Peyer's patch (tissue), 4 donors: ENCODE measurements at regions not wholly inside any gene's neighbourhood (a gene's known extent, or its start where the extent isn't known, plus 50 kb on each side); places are given as distances from the start of the nearest gene placed in this dataset.

Experiments
- CTCF ChIP-seq, 6 experiments: fragments of 450-650 bp in 4 of 6; fragments of 200-600 bp in 2 of 6; sonication (generic) in 1 of 6; IDR thresholded peaks; one replicate each; pipeline ENCODE4 v1.5.1; 2017 to 2019; ENCODE audit warnings: antibody characterized with exemption in 6 of 6, mild to moderate bottlenecking in 3 of 6, moderate library complexity in 1 of 6
- POLR2A ChIP-seq, 2 donors: fragments of 450-650 bp; IDR thresholded peaks; one replicate each; pipeline ENCODE4 v1.5.1; 2017; ENCODE audit warnings: antibody characterized with exemption in 2 of 2, mild to moderate bottlenecking in 2 of 2, moderate library complexity in 2 of 2

- TF ChIP-seq CTCF (IDR thresholded peaks at IDR 0.05) (no peak), POLR2A (IDR thresholded peaks at IDR 0.05) (no peak)
Observed at GRCh38 chr14:48373981-48374380, 698.6 kb upstream of the MDGA2 start.
